SU-DHL-6 (cell line): ENCODE measurements at regions not wholly inside any gene's neighbourhood (a gene's known extent, or its start where the extent isn't known, plus 50 kb on each side); places are given as distances from the start of the nearest gene placed in this dataset.

ENCODE experiments used
- EZH2phosphoT487 ChIP-seq: fragments of 200-600 bp; sonication (generic), shearing (Covaris generic); conservative IDR thresholded peaks from 2 replicates; pipeline ENCODE4 v1.6.1; 2018; ENCODE audit warnings: mild to moderate bottlenecking, antibody characterized with exemption, low read length, moderate library complexity, mixed read lengths
- TF ChIP-seq, protein P1 (sequence below): fragments of 200-600 bp; sonication (generic); IDR thresholded peaks from one replicate; pipeline ENCODE4 v1.5.1; 2017; ENCODE audit warnings: antibody characterized with exemption, mild to moderate bottlenecking, low read length, moderate library complexity; ENCODE audit not compliant: insufficient read depth, poor library complexity, severe bottlenecking

DNA sequence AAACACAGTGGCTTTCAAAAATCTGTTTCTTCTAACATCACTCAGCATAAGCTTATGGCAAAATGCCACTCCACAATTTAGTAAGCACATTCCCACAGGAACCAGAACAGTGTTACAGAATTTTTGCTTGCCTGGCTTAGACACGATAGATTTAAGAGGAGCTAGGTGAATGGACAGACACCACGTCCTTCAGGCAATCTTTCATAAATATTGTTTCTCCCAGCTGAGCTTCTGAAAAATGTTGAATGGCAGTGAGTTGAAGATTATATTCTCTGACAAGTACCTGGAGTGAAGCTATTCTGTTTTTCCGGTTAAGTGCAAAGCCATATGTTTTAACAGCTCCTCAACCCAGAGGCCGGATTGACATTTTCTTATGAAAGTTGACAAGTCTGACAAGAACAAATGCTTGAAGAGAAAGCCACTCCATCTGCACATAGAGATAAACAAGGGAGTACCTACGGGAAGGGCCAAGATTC lies 102.0 kb downstream of the FSCB start:
- TF ChIP-seq, protein P1, sequence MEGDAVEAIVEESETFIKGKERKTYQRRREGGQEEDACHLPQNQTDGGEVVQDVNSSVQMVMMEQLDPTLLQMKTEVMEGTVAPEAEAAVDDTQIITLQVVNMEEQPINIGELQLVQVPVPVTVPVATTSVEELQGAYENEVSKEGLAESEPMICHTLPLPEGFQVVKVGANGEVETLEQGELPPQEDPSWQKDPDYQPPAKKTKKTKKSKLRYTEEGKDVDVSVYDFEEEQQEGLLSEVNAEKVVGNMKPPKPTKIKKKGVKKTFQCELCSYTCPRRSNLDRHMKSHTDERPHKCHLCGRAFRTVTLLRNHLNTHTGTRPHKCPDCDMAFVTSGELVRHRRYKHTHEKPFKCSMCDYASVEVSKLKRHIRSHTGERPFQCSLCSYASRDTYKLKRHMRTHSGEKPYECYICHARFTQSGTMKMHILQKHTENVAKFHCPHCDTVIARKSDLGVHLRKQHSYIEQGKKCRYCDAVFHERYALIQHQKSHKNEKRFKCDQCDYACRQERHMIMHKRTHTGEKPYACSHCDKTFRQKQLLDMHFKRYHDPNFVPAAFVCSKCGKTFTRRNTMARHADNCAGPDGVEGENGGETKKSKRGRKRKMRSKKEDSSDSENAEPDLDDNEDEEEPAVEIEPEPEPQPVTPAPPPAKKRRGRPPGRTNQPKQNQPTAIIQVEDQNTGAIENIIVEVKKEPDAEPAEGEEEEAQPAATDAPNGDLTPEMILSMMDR: no peak
- TF ChIP-seq EZH2phosphoT487: no peak
